GM21381 (cell line): ENCODE measurements at regions not wholly inside any gene's neighbourhood (a gene's known extent, or its start where the extent isn't known, plus 50 kb on each side); places are given as distances from the start of the nearest gene placed in this dataset.
"Not testable (repeated sequence)": the region's sequence is repeated elsewhere in the genome, so short reads cannot be mapped to it uniquely, and the experiment has no call there.

Experiments used
- ATAC-seq: cut with Tn5 transposase; IDR thresholded peaks from one replicate; pipeline ENCODE4 v1.9.1; 2021; ENCODE audit warnings: mild to moderate bottlenecking, moderate library complexity; ENCODE audit not compliant: unreplicated experiment

DNA sequence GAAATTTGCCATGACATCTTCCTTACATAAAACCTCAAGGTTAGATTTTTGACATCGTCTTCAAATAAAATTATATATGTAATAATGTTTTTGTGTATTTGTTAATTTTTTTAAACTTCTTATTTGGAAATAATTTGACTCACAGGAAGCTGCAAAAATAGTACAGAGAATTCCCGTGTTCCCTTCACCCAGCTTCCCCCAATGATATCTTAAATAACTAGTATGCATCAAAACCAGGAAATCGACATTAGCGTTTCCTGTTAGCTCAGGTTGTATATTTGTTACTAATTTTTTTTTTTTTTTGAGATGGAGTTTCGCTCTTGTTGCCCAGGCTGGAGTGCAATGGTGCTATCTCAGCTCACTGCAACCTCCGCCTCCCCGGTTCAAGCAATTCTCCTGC is 86.3 kb upstream of the SPRY4 start:
- ATAC-seq = no peak

- no peak for ATAC-seq
Observed at GRCh38 chr5:142408981-142409481, 84.2 kb upstream of the SPRY4 start.

- no peak for ATAC-seq
Observed at GRCh38 chr5:142408536-142408935, 83.7 kb upstream of the SPRY4 start.

DNA sequence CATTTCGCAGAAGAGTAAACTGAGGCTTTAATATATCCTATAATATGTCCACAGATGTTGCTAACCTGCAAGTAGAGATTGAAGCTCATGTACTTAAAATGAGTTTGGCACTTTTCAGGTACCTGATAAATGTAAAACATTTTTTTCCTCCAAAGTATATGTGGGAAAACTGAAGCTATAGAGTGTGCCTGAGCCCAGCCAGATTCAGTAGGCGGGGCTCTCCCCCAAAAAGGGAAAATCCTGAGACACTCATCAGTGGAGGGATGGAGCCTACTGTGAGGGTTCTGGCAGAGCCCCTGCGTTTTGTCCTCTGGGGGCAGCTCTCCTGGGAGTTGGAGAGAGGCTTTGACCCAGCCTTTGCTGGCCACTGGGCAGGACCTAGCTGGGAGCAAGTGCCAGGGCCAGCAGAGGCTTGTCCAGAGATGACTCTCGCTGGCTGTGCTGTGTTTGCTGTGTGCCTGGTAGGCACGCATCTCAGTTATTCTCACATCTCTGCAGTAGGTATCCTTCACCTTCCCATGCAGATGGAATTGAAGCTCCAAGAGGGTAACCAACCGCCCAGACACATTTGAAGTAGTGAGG is 81.1 kb upstream of the SPRY4 start:
- ATAC-seq = no peak

DNA sequence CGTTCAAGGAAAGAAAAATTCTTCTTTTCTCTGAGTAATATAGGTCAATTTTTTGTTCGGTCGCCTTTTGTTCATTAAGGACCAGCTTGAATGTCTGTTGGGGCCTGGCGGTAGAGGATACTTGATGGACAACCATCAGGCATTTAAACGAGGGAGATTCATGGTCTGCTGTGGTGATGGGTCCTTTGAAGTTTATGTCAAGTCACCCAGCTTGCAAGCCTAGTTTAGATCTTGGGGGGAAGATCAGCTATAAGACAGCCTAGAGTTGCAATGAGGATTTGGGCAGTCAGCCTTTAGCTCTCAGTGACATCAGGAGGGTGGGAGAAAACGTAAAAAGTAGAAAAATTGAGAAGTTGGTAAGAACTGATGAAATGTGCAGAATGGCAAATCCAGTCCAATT is 80.2 kb upstream of the SPRY4 start:
- no peak for ATAC-seq

DNA sequence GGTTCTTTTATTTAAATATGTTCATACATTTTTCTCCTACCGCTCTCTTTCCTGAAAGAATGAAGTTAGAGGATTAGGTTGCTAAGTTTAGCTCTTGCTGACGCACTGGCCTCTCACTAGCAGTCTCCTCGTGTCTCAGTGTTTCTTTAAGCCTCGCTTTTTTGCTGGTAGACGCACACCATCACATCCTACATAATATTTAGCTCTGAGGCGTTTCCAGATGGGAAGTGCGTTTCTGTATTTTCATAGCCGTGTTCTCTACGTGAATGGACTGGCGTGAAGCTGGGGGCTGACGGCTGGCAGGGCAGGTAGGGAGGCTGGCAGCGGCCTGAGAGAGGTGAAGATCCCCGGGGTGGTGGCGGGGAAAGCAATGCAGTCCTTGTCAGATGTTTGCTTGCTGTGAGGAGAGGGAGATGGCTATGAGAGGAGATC is 79.2 kb upstream of the SPRY4 start:
- no peak for ATAC-seq

GRCh38 chr5:142403583-142403982 is 78.8 kb upstream of the SPRY4 start:
- no peak for ATAC-seq

DNA sequence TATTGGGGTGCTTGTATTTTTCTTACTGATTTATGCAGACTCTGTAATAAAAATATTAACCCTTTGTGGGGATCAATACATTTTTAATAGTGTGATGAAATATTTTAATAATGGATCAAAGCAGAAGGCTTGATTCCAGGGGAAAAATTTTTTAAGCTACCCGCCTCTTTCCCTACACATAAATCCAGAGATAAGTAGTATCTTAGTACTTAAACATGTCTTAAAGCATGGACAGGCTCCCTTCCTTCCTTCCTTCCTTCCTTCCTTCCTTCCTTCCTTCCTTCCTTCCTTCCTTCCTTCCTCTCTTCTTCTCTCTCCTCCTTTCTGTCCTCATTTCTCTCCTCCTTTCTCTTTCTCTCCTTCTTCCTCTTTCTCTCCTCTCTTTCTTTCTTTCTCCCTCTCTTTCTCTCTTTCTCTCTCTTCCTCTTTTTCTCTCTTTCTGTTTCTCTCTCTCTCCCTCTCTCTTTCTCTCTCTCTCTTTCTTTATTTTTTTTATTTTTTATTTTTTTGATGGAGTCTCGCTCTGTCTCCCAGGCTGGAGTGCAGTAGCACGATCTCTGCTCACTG is 78.0 kb upstream of the SPRY4 start:
- ATAC-seq = no peak

DNA sequence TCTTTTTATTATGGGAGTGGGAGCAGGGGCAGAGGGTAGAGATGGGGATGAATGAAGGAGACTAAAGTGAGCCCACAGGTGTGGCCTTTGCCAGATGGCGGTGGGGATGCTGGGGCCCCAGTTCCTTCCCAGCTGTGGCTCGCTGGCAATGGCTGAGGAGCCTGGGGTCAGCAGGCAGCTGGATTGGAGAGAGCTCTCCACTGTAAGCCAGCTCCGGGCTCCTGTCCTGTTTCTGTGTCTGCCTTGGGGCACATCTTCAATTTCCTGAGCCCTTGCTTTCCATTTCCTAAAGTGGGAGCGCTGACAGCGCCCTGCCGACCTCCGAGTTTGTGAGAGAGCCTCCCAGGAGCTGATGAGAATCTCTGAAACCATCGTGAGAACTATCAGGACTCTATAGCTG is 75.6 kb upstream of the SPRY4 start:
- ATAC-seq = no peak

- no peak for ATAC-seq
Observed at GRCh38 chr5:142399891-142400290, 75.1 kb upstream of the SPRY4 start.

DNA sequence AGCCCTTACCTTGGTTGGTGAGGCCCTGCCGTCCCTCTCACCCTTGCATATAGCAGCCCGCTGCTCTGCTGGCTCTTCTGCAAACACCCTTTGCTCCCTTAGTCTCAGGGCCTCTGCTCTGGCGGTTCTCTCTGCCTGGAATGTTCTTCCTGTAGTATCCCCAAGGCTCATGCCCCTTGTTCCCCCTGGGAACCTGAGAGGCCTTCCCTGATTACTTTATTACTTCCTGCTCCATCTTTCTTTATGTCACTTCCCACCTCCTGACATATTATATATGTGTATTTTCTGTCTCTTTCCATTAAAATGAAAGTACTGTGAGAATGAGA is 73.9 kb upstream of the SPRY4 start:
- ATAC-seq = no peak

- not testable (repeated sequence) for ATAC-seq
Observed at GRCh38 chr5:142398011-142398729, 73.3 kb upstream of the SPRY4 start.

GRCh38 chr5:142397178-142397577 is 72.4 kb upstream of the SPRY4 start:
- ATAC-seq = no peak

DNA sequence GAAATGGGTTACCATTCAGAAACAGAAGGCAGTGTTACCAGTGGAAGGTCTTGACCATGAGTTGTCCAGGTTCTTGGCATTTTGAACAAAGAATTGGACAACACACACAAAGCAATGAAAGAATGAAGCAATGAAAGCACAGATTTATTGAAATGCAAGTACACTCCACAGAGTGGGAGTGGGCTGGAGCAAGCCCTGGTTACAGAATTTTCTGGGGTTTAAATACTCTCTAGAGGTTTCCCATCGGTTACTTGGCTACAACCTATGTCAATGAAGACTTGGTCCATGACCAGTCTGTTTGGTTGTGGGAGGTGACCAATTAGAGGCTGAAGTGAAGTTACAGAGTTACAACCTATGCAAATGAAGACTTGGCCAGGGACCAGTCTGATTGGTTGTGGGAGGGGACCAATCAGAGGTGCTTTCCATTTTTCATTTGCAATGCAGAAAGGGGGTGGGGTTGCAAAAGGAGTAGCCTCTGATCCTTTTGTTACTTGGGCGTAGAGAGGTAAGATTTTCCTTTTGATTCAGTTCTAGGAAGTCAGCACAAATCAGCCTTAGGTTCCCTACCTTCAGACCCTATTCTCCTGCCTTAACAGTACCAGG is 71.7 kb upstream of the SPRY4 start:
- no peak for ATAC-seq

- no peak for ATAC-seq
Observed at GRCh38 chr5:142395334-142395733, 70.5 kb upstream of the SPRY4 start.

DNA sequence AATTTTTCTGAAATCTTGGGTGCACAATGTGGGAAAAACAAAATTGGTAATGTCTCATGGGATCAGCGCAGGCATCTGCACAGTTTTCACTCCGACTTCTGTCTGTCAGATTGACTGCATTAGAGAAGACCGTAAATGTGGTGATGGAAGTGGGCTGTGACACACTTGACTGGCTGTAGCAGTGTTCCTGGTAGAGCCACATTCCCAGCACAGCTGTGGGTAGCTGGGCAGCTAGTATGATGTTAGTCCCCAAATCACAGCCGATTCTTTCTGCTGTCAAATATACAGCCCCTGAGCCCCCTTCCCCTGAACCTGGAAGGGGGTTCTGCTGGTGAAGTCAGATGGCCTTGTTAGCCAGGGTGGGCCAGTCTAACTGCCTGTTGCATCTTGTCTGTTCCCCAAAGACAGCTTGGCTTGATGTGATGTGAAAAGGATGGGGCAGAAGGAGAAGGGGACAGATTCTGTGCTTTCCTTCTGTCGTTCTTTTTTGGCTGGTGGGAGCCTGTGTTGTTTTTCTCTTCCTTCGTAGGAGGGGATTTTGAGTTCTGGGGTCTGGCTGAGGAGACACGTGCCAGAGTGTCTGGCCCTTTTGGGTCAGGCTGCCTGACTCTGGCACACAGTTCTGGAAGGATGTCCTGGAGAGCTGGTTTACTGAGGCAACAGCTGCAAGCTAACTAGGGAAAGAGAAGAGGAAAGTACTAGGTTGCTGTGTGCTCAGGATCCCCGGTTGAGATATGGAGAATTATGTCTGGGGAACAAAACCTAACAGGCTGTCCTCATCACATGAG is 66.4 kb upstream of the SPRY4 start:
- no peak for ATAC-seq

DNA sequence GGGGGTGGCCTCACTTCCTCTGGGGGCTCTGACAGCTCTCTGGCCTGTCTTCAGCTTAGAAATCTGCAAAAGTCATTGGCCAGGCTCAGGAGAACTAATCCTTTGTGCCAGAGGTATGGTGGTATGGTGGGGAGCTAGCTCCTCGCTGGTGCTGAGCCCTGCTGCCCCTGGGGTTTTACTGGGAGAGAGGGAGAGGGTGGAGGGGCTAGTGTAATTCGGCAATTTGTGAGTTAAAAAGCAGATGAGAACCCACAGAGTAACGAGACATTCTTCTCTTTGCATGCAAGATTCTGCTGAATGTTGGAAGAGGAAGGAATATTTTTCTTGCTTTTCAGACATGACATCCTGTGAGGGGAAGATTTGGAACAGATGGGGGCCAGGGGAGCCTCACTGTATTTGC is 65.5 kb upstream of the SPRY4 start:
- ATAC-seq = no peak

DNA sequence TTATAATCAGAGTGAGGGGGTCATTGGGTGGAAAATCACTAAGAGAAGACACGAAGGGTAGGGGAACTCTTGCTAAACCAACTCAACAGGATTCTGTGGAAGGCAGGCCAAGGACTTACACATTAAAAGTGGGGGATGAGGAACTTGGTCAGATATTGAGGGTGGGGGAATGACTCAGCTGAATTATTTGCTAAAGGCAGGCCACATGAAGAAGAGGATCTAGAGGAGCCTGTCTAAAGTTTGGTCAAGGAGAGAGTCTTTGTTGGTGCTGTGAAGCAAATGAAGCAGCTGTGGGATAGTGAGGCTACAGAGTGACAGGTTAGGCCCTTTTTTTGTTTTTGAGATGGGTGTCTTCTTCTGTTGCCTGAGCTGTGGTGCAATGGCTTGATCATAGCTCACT is 63.9 kb upstream of the SPRY4 start:
- ATAC-seq = no peak

- ATAC-seq = no peak
Observed at GRCh38 chr5:142387024-142387682, 62.3 kb upstream of the SPRY4 start.

DNA sequence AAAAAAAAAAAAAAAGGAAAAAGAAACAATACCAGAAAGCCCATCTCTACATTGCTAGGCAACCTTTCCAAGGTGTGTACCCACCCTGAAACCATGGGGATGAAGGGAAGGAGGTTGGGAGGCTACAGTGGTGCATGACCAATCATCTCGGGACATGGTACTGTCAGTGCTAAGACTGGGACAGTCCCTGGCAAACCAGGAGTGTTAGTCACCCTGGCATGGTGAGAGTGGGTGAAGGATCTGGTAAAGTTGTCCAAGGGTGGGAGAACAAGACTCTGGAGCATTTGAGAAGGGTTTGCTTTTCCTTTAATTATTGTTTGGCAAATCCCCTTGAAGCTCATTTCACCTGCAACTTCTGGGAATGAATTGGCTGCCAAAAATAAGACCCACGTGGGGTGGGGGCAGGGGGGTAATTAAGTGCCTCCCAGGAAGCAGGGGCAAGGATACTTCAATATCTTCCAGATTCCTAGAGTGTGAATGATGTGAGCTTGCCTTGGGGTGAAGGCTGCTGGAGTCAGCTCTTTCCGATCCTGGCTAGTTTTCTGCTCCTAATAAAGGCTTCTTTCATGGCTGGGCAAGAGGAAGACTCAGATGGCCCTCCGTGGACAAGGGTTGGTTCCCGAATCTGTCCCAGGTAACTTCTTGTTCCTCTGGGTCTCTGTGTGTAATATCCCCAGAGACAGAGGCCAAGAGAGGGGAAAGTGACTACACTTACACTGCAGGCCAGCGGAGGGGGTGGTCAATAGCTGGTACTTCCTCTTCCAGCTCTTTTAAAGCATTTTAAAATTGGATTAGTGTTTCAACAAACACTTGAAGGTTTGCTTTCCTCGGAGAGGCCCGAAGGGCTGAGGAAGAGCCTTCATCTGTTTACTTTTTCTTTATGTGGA is 61.6 kb upstream of the SPRY4 start:
- ATAC-seq = no peak
